OCI-LY7 (cell line): ENCODE measurements at regions not wholly inside any gene's neighbourhood (a gene's known extent, or its start where the extent isn't known, plus 50 kb on each side); places are given as distances from the start of the nearest gene placed in this dataset.

ENCODE experiments used
- BruUV-seq: library from RNA; stranded (reverse); fragments of 400-500 nt; replicated peaks from 2 replicates; lab custom pipeline; 2021; lab: Mats Ljungman, UMichigan
- CTCF ChIA-PET: fragments of 300-600 bp; sonication (Branson Sonifier 250); formaldehyde crosslinking; loops from one replicate; lab custom pipeline; 2022; ENCODE audit warnings: antibody characterized with exemption; ENCODE audit not compliant: unreplicated experiment; lab: Charles Lee
- POLR2A ChIA-PET: fragments of 300-600 bp; sonication (Branson Sonifier 250); formaldehyde crosslinking; loops from one replicate; lab custom pipeline; 2022; ENCODE audit warnings: antibody characterized with exemption; lab: Charles Lee
- DNase-seq: peaks from one replicate; pipeline ENCODE4 v3.0.0-alpha.2; 2015; ENCODE audit warnings: low spot score
- H2AFZ ChIP-seq: fragments of 200-600 bp; sonication (generic), shearing (Covaris generic); 2 replicates; pipeline ENCODE4 v1.6.1; 2014; ENCODE audit warnings: mild to moderate bottlenecking, antibody characterized with exemption, low read length, moderate library complexity
- H3K27ac ChIP-seq: fragments of 200-600 bp; sonication (generic); 2 replicates; pipeline ENCODE4 v1.5.1; 2014; ENCODE audit warnings: mixed run types, low read depth, mild to moderate bottlenecking, moderate library complexity, low read length, inconsistent platforms; ENCODE audit not compliant: poor library complexity, severe bottlenecking
- H3K36me3 ChIP-seq: fragments of 200-600 bp; sonication (generic); 2 replicates; pipeline ENCODE4 v1.6.1; 2014; ENCODE audit warnings: mild to moderate bottlenecking, antibody characterized with exemption, low read length, moderate library complexity, mixed read lengths; ENCODE audit not compliant: insufficient read depth
- H3K4me1 ChIP-seq: fragments of 200-600 bp; sonication (generic); 2 replicates; pipeline ENCODE4 v1.5.1; 2014; ENCODE audit warnings: mild to moderate bottlenecking, low read length; ENCODE audit not compliant: insufficient read depth, poor library complexity, severe bottlenecking
- H3K4me2 ChIP-seq: fragments of 200-600 bp; sonication (generic); 2 replicates; pipeline ENCODE4 v1.6.1; 2014; ENCODE audit warnings: mild to moderate bottlenecking, low read length
- H3K4me3 ChIP-seq: fragments of 200-600 bp; sonication (generic); 2 replicates; pipeline ENCODE4 v1.5.1; 2014; ENCODE audit warnings: mild to moderate bottlenecking, low read depth, low read length; ENCODE audit not compliant: poor library complexity, severe bottlenecking
- H3K79me2 ChIP-seq: fragments of 200-600 bp; sonication (generic); 2 replicates; pipeline ENCODE4 v1.6.1; 2016; ENCODE audit warnings: low read depth, mild to moderate bottlenecking, low read length, moderate library complexity, mixed read lengths; ENCODE audit not compliant: insufficient read depth
- H3K9me2 ChIP-seq: fragments of 200-600 bp; sonication (generic); 2 replicates; pipeline ENCODE4 v1.6.1; 2016; ENCODE audit warnings: mild to moderate bottlenecking, low read length, mixed read lengths; ENCODE audit not compliant: insufficient read depth
- H3K9me3 ChIP-seq: fragments of 200-600 bp; sonication (generic); 2 replicates; pipeline ENCODE4 v1.6.1; 2014; ENCODE audit warnings: mild to moderate bottlenecking, mixed run types, low read length, mixed read lengths
- H4K20me1 ChIP-seq: fragments of 200-600 bp; sonication (generic); 2 replicates; pipeline ENCODE4 v1.6.1; 2014; ENCODE audit warnings: mild to moderate bottlenecking, antibody characterized with exemption, low read length, moderate library complexity, mixed read lengths; ENCODE audit not compliant: insufficient read depth
- CTCF ChIP-seq: fragments of 200-600 bp; sonication (generic); conservative IDR thresholded peaks from 2 replicates; pipeline ENCODE4 v1.5.1; 2014; ENCODE audit warnings: mild to moderate bottlenecking, antibody characterized with exemption, low read length, moderate library complexity, mixed read lengths
- EZH2phosphoT487 ChIP-seq: fragments of 200-600 bp; sonication (generic); IDR thresholded peaks from 2 replicates; pipeline ENCODE4 v1.6.1; 2018; ENCODE audit warnings: low read depth, borderline replicate concordance, mild to moderate bottlenecking, mixed run types, antibody characterized with exemption, low read length, moderate library complexity, mixed read lengths
- intact Hi-C: fragments of 100-400 bp; cut with micrococcal nuclease; formaldehyde crosslinking; loops from one replicate; pipeline ENCODE4 v1.10.0; 2022; ENCODE audit not compliant: unreplicated experiment

- ChIA-PET POLR2A (interaction anchor here (1.1 to 5.8 kb wide), 2 partner anchors 14 to 90 kb away, joined by 3 to 68 read pairs; no protein-coding TSS in a partner anchor), CTCF (no interaction called here)
- Histone ChIP-seq H3K9me2 (no peaks in the 10 kb centered on the region), H3K4me3 (no peak overlapping the region), H3K27ac (no peak overlapping the region), H3K36me3 (peaks cover 7% of the 10 kb centered on the region; the same call in 1 of the 2 replicates), H2AFZ (no peak overlapping the region), H3K79me2 (no peaks in the 10 kb centered on the region), H4K20me1 (no peaks in the 10 kb centered on the region), H3K4me1 (peaks cover 18% of the 10 kb centered on the region), H3K9me3 (no peaks in the 10 kb centered on the region), H3K4me2 (no peak overlapping the region)
- no TSS peak for BruUV-seq
- TF ChIP-seq EZH2phosphoT487 (no peak), CTCF (no peak)
- intact Hi-C loops, result no loop called here
- no peak for DNase-seq
These were observed 65.8 kb upstream of the AKAP13 start for GRCh38 chr15:85314633-85315032.

DNA sequence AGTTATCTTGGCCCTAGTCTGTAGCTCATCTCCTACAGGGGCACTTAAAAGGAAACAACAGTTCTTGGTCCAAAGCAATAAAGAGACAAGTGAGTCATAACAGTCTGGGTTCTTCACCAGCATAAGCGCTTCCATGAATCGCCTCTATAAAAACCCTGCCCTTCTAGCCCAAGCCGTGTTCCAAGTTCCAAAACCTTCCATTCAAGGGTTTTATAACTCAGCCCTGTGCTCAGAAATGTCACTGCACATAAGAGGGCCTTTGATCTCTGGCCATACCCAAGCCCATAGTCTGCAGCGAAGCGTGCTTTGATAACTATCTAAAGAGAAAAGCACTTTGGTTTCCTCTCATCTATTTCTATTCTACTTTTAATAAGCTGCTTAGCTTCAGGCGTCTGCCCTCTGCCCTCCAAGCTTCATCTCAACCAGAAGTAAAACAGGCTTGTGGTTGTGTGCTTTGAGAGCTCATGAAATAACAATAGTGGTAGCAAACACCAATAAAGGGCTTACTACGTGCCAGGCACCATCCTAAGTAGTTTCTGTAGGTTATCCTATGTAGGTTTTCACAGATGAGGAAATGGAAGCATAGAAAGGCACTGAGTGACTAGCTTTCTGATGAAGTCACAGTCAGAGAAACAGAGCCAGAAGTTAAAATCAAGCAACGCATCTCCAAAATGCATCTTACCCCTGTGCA is 64.0 kb upstream of the AKAP13 start:
- Histone ChIP-seq H2AFZ (no peak overlapping the region), H3K9me3 (peaks cover 5% of the 10 kb centered on the region; the same call in 1 of the 2 replicates), H3K9me2 (no peaks in the 10 kb centered on the region), H3K4me3 (no peak overlapping the region), H3K79me2 (no peaks in the 10 kb centered on the region), H3K27ac (no peak overlapping the region), H4K20me1 (no peaks in the 10 kb centered on the region), H3K4me2 (no peak overlapping the region), H3K36me3 (peaks cover 12% of the 10 kb centered on the region), H3K4me1 (peaks cover 18% of the 10 kb centered on the region)
- ChIA-PET CTCF (interaction anchor here (1.0 kb wide), 1 partner anchor 20 kb away, joined by 3 read pairs; no protein-coding TSS in a partner anchor), POLR2A (interaction anchor here (0.7 to 5.8 kb wide), 5 partner anchors 12 to 104 kb away, joined by 3 to 68 read pairs (median 3); no protein-coding TSS in a partner anchor)
- TF ChIP-seq EZH2phosphoT487 (no peak), CTCF (no peak)
- BruUV-seq, result no TSS peak
- intact Hi-C loops, result no loop called here
- no peak for DNase-seq
